B cell (primary cell): ENCODE measurements at regions not wholly inside any gene's neighbourhood (a gene's known extent, or its start where the extent isn't known, plus 50 kb on each side); places are given as distances from the start of the nearest gene placed in this dataset.

Experiments used
- EZH2 ChIP-seq: IDR thresholded peaks from 2 replicates; pipeline ENCODE4 v1.6.1; 2012; ENCODE audit warnings: borderline replicate concordance, low read depth, mild to moderate bottlenecking, moderate library complexity, low read length; ENCODE audit not compliant: insufficient read depth, poor library complexity, severe bottlenecking
- TF ChIP-seq, protein P1 (sequence below): fragments of 200-600 bp; IDR thresholded peaks from one replicate; pipeline ENCODE4 v1.8.0; 2022; ENCODE audit warnings: antibody characterized with exemption, mild to moderate bottlenecking

DNA sequence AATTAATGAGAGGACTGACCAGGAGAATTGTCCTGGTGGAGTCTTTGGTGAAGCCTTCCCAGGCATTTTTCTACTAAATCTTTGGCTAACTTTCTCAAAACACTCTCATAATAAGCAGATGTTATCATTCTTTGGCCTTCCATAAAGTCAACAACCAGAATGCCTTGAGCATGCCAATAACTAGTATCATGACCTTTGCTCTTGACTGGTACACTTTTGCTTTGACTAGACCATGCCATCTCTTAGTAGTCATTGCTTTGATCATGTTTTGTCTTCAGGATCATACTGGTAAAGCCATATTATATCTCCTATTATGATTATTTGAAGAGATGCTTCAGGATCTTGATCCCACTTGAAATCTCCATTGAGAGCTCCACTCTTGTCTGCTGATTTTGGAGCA, 506.9 kb downstream of the ELAVL2 start:
- TF ChIP-seq, protein P1, sequence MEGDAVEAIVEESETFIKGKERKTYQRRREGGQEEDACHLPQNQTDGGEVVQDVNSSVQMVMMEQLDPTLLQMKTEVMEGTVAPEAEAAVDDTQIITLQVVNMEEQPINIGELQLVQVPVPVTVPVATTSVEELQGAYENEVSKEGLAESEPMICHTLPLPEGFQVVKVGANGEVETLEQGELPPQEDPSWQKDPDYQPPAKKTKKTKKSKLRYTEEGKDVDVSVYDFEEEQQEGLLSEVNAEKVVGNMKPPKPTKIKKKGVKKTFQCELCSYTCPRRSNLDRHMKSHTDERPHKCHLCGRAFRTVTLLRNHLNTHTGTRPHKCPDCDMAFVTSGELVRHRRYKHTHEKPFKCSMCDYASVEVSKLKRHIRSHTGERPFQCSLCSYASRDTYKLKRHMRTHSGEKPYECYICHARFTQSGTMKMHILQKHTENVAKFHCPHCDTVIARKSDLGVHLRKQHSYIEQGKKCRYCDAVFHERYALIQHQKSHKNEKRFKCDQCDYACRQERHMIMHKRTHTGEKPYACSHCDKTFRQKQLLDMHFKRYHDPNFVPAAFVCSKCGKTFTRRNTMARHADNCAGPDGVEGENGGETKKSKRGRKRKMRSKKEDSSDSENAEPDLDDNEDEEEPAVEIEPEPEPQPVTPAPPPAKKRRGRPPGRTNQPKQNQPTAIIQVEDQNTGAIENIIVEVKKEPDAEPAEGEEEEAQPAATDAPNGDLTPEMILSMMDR, result no peak
- no peak for TF ChIP-seq EZH2
